ENCODE measurements at regions not wholly inside any gene's neighbourhood (a gene's known extent, or its start where the extent isn't known, plus 50 kb on each side); places are given as distances from the start of the nearest gene placed in this dataset.

DNA sequence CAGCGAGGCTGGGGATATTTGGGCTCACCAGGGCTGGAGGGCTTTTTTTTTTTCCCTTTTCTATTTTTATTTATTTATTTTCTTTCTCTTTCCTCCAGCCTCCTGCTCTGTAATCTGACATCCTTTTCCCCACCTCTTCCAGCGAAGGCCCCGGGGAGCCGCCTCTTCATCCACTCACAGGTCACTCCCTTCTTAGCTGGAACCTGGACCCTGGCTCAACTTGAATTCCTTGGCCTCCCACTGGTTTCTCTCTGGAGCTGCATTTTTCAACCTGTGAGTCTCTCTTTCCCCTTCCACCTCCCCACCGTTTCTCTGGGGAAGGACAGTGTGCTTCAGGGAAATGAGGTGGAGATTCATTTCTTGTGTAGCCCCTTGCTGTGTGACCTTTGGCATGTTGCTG, 82.0 kb downstream of the MRM1 start:
- Mint-ChIP-seq H3K27me3 (ENCODE audit: unreplicated experiment) (peaks cover 4% of the 10 kb centered on the region), H3K36me3 (ENCODE audit: unreplicated experiment) (no peaks in the 10 kb centered on the region), H3K4me1 (ENCODE audit: low read depth, unreplicated experiment) (peaks cover 2% of the 10 kb centered on the region), H3K4me3 (ENCODE audit: unreplicated experiment) (no peak overlapping the region), H3K27ac (ENCODE audit: unreplicated experiment) (no peak overlapping the region), H3K9me3 (ENCODE audit: unreplicated experiment) (peaks cover 1% of the 10 kb centered on the region)
- DNase-seq, result no peak
- TF ChIP-seq, protein P1, sequence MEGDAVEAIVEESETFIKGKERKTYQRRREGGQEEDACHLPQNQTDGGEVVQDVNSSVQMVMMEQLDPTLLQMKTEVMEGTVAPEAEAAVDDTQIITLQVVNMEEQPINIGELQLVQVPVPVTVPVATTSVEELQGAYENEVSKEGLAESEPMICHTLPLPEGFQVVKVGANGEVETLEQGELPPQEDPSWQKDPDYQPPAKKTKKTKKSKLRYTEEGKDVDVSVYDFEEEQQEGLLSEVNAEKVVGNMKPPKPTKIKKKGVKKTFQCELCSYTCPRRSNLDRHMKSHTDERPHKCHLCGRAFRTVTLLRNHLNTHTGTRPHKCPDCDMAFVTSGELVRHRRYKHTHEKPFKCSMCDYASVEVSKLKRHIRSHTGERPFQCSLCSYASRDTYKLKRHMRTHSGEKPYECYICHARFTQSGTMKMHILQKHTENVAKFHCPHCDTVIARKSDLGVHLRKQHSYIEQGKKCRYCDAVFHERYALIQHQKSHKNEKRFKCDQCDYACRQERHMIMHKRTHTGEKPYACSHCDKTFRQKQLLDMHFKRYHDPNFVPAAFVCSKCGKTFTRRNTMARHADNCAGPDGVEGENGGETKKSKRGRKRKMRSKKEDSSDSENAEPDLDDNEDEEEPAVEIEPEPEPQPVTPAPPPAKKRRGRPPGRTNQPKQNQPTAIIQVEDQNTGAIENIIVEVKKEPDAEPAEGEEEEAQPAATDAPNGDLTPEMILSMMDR (IDR thresholded peaks at IDR 0.05; ENCODE audit: partially characterized antibody, unreplicated experiment), result no peak

DNA sequence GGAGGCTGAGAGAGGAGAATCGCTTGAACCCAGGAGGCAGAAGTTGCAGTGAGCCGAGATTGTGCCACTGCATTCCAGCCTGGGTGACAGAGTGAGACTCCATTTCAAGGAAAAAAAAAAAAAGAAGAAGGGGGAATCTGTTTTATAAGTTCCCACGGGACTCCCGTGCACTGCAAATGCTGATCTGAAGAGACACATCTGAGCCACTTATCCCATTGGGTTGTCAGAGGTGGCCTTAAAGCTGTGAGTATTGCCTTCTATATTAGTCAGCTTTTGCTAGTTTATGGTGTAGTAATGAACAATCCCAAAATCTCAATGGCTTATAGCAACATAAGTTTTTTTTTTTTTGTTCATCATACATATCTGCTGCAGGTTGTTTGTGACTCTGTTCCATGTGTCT, 82.8 kb downstream of the MRM1 start:
- DNase-seq, result no peak
- peaks cover 2% of the 10 kb centered on the region for H3K4me1 Mint-ChIP-seq (ENCODE audit: low read depth, unreplicated experiment)
- H3K36me3 Mint-ChIP-seq (ENCODE audit: unreplicated experiment), result no peaks in the 10 kb centered on the region
- no peak overlapping the region for H3K4me3 Mint-ChIP-seq (ENCODE audit: unreplicated experiment)
- no peak overlapping the region for H3K27ac Mint-ChIP-seq (ENCODE audit: unreplicated experiment)
- peaks cover 4% of the 10 kb centered on the region for H3K27me3 Mint-ChIP-seq (ENCODE audit: unreplicated experiment)
- peaks cover 1% of the 10 kb centered on the region for H3K9me3 Mint-ChIP-seq (ENCODE audit: unreplicated experiment)
- TF ChIP-seq, protein P1 (IDR thresholded peaks at IDR 0.05; ENCODE audit: partially characterized antibody, unreplicated experiment), result no peak

DNA sequence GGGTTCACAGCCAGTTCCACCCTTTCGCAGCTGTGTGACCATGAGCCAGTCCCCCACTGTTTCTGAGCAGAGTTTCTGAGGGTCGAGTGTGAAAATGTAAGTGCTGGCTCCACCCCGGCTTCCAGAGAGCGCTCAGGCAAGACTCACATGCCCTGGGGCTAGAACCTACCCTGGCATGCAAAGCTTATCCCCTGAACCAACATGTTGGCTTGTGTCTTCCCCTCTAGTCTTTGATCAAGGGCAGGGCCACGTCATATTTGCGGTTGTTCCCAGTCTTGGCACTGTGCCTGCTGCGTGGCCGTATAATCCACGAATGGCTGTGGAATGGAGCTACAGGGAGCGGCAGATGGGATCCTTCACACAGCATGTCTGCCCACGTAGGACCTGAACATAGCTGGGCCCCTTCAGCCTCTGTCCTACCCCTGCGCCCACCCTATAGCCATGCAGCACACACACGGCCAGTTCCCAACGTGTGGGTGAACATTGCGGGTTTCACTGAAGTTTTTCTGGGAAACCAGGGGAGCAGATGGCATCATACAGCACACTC, 84.8 kb downstream of the MRM1 start:
- H3K27me3 Mint-ChIP-seq (ENCODE audit: unreplicated experiment), result peaks cover 7% of the 10 kb centered on the region
- no peaks in the 10 kb centered on the region for H3K36me3 Mint-ChIP-seq (ENCODE audit: unreplicated experiment)
- H3K9me3 Mint-ChIP-seq (ENCODE audit: unreplicated experiment), result no peaks in the 10 kb centered on the region
- no peaks in the 10 kb centered on the region for H3K4me1 Mint-ChIP-seq (ENCODE audit: low read depth, unreplicated experiment)
- no peak overlapping the region for H3K4me3 Mint-ChIP-seq (ENCODE audit: unreplicated experiment)
- no peak for DNase-seq
- H3K27ac Mint-ChIP-seq (ENCODE audit: unreplicated experiment), result no peak overlapping the region
- TF ChIP-seq, protein P1 (IDR thresholded peaks at IDR 0.05; ENCODE audit: partially characterized antibody, unreplicated experiment), result no peak

DNA sequence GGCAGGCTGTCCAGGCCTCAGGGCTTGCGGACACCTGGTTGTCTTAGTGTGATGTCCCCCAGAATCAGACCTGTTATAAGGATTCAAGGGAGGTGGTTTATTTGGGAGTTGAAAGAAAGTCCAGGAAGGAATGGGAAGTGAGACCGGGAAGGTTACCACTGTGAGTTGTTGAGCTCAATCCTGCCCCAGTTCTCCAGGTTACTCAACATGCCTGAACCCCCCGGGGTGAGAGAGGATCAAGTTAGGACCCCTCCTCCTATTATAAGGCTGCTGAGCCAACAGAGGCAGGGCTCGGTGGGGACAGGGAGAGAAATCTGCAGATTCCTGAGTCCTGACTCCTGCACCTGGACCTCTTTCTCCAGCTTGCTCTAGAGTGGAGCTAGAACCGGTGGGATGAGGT, 86.4 kb downstream of the MRM1 start:
- Mint-ChIP-seq H3K4me3 (ENCODE audit: unreplicated experiment) (no peak overlapping the region), H3K9me3 (ENCODE audit: unreplicated experiment) (no peaks in the 10 kb centered on the region), H3K4me1 (ENCODE audit: low read depth, unreplicated experiment) (no peaks in the 10 kb centered on the region), H3K27me3 (ENCODE audit: unreplicated experiment) (peaks cover 7% of the 10 kb centered on the region), H3K36me3 (ENCODE audit: unreplicated experiment) (no peaks in the 10 kb centered on the region), H3K27ac (ENCODE audit: unreplicated experiment) (no peak overlapping the region)
- TF ChIP-seq, protein P1 (IDR thresholded peaks at IDR 0.05; ENCODE audit: partially characterized antibody, unreplicated experiment), result no peak
- DNase-seq, result no peak

DNA sequence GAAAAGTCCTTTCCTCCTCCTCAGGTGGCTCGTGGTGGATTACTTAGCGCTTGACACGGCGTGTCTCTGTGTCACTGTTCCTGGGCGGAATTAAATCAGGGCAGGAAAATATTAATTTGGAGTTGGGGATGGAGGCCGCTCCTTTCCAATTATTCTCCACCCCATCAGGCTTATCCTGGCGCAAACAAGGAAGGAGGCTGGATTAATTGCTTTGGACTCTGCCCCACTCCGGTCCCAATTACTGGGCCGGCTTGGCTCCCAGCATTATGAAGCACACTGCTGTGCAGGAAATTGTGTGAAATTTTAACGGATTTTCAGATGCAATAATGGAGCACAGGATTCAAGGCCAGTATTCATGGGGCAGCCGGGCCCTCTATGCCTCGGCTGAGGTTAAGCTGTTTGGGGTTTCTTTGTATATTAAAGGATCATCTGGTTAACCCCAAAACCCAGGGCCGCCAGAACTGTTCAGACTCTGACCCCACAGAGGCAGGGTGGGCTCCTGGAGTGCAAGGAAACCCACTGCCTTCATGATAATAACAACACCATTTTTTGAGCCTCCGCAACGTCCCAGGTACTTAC, 87.8 kb downstream of the MRM1 start:
- no peaks in the 10 kb centered on the region for H3K4me1 Mint-ChIP-seq (ENCODE audit: low read depth, unreplicated experiment)
- no peak overlapping the region for H3K4me3 Mint-ChIP-seq (ENCODE audit: unreplicated experiment)
- H3K36me3 Mint-ChIP-seq (ENCODE audit: unreplicated experiment), result no peaks in the 10 kb centered on the region
- peaks cover 7% of the 10 kb centered on the region for H3K27me3 Mint-ChIP-seq (ENCODE audit: unreplicated experiment)
- TF ChIP-seq, protein P1 (IDR thresholded peaks at IDR 0.05; ENCODE audit: partially characterized antibody, unreplicated experiment), result no peak
- H3K27ac Mint-ChIP-seq (ENCODE audit: unreplicated experiment), result no peak overlapping the region
- DNase-seq, result no peak
- no peaks in the 10 kb centered on the region for H3K9me3 Mint-ChIP-seq (ENCODE audit: unreplicated experiment)

All from glutamatergic neuron (in vitro differentiated cells).